GM19351 (cell line): ENCODE measurements at regions not wholly inside any gene's neighbourhood (a gene's known extent, or its start where the extent isn't known, plus 50 kb on each side); places are given as distances from the start of the nearest gene placed in this dataset.
"Not testable (repeated sequence)": the region's sequence is repeated elsewhere in the genome, so short reads cannot be mapped to it uniquely, and the experiment has no call there.

Experiments used
- ATAC-seq: cut with Tn5 transposase; IDR thresholded peaks from one replicate; pipeline ENCODE4 v1.9.1; 2021; ENCODE audit warnings: mild to moderate bottlenecking, moderate library complexity; ENCODE audit not compliant: unreplicated experiment

- no peak for ATAC-seq
Observed at GRCh38 chr17:62322313-62322712, 58.0 kb upstream of the EFCAB3 start.

- ATAC-seq: no peak
Observed at GRCh38 chr17:62321451-62321850, 58.9 kb upstream of the EFCAB3 start.

- no peak for ATAC-seq
Observed at GRCh38 chr17:62319846-62320245, 60.5 kb upstream of the EFCAB3 start.

GRCh38 chr17:62309396-62309795 is 71.0 kb upstream of the EFCAB3 start:
- no peak for ATAC-seq

GRCh38 chr17:62307196-62307595 is 73.2 kb upstream of the EFCAB3 start:
- ATAC-seq: no peak

- no peak for ATAC-seq
Observed at GRCh38 chr17:62303476-62303875, 76.9 kb upstream of the EFCAB3 start.

- ATAC-seq: no peak
Observed at GRCh38 chr17:62300697-62301096, 79.7 kb upstream of the EFCAB3 start.

- ATAC-seq: not testable (repeated sequence)
Observed at GRCh38 chr17:62275290-62275689, 105.1 kb upstream of the EFCAB3 start.

- not testable (repeated sequence) for ATAC-seq
Observed at GRCh38 chr17:62268361-62268760, 112.0 kb upstream of the EFCAB3 start.

GRCh38 chr17:62264974-62265373 is 115.4 kb upstream of the EFCAB3 start:
- ATAC-seq: not testable (repeated sequence)

- not testable (repeated sequence) for ATAC-seq
Observed at GRCh38 chr17:62255791-62256190, 124.6 kb upstream of the EFCAB3 start.

GRCh38 chr17:62242076-62242475 is 138.3 kb upstream of the EFCAB3 start:
- not testable (repeated sequence) for ATAC-seq

GRCh38 chr17:62239569-62239968 is 140.8 kb upstream of the EFCAB3 start:
- not testable (repeated sequence) for ATAC-seq

- ATAC-seq: not testable (repeated sequence)
Observed at GRCh38 chr17:62238551-62239338, 141.6 kb upstream of the EFCAB3 start.

- ATAC-seq: not testable (repeated sequence)
Observed at GRCh38 chr17:62233822-62234481, 146.4 kb upstream of the EFCAB3 start.

- ATAC-seq: not testable (repeated sequence)
Observed at GRCh38 chr17:62231293-62231692, 149.1 kb upstream of the EFCAB3 start.

GRCh38 chr17:62226610-62227240 is 153.6 kb upstream of the EFCAB3 start:
- not testable (repeated sequence) for ATAC-seq

- ATAC-seq: not testable (repeated sequence)
Observed at GRCh38 chr17:62223585-62223984, 156.8 kb upstream of the EFCAB3 start.

GRCh38 chr17:62219221-62219899 is 154.3 kb upstream of the MED13 start:
- ATAC-seq: no peak

GRCh38 chr17:62216847-62217246 is 151.8 kb upstream of the MED13 start:
- no peak for ATAC-seq

GRCh38 chr17:62215891-62216290 is 150.8 kb upstream of the MED13 start:
- ATAC-seq: not testable (repeated sequence)
